Right atrium auricular region (tissue), 2 donors: ENCODE measurements at regions not wholly inside any gene's neighbourhood (a gene's known extent, or its start where the extent isn't known, plus 50 kb on each side); places are given as distances from the start of the nearest gene placed in this dataset.
"Not testable (repeated sequence)": the region's sequence is repeated elsewhere in the genome, so short reads cannot be mapped to it uniquely, and the experiment has no call there.

ENCODE experiments used
- DNase-seq: peaks from one replicate; pipeline ENCODE4 v3.0.0-alpha.2; 2019; ENCODE audit warnings: low spot score
- H3K27ac ChIP-seq, 2 donors: fragments of 200-600 bp; sonication (generic); 1 replicate in 1 of 2; 2 replicates in 1 of 2; pipeline ENCODE4 v1.5.1; 2016 to 2019
- H3K27me3 ChIP-seq, 2 donors: fragments of 200-600 bp; sonication (generic); one replicate each; pipeline versions ENCODE4 v1.5.1 to v1.6.0; 2017 to 2019
- H3K36me3 ChIP-seq: fragments of 200-600 bp; sonication (generic); one replicate; pipeline ENCODE4 v1.5.1; 2016
- H3K4me1 ChIP-seq, 2 donors: fragments of 200-600 bp; sonication (generic); one replicate each; pipeline versions ENCODE4 v1.5.1 to v1.6.0; 2017 to 2019
- H3K4me3 ChIP-seq, 2 donors: fragments of 200-600 bp; sonication (generic); 1 replicate in 1 of 2; 2 replicates in 1 of 2; pipeline ENCODE4 v1.5.1; 2017 to 2019; ENCODE audit warnings: mild to moderate bottlenecking in 1 of 2, moderate library complexity in 1 of 2
- H3K9me3 ChIP-seq, 2 donors: fragments of 200-600 bp; sonication (generic); one replicate each; pipeline ENCODE4 v1.5.1; 2019
- CTCF ChIP-seq, 2 donors: fragments of 200-600 bp; sonication (generic); IDR thresholded peaks; one replicate each; pipeline ENCODE4 v1.5.1; 2019; ENCODE audit warnings: antibody characterized with exemption in 2 of 2

GRCh38 chr2:154507186-154507585 is 191.3 kb upstream of the KCNJ3 start:
- no peaks in the 10 kb centered on the region for H3K4me1 ChIP-seq
- H3K27me3 ChIP-seq: no peaks in the 10 kb centered on the region
- no peak for TF ChIP-seq CTCF (IDR thresholded peaks at IDR 0.05)
- H3K9me3 ChIP-seq: no peaks in the 10 kb centered on the region
- H3K27ac ChIP-seq: no peak overlapping the region
- no peak overlapping the region for H3K4me3 ChIP-seq
- DNase-seq: no peak
- no peaks in the 10 kb centered on the region for H3K36me3 ChIP-seq

GRCh38 chr2:154518872-154519271 is 179.6 kb upstream of the KCNJ3 start:
- no peak overlapping the region for H3K4me3 ChIP-seq
- H3K9me3 ChIP-seq: no peaks in the 10 kb centered on the region
- no peak for TF ChIP-seq CTCF (IDR thresholded peaks at IDR 0.05)
- no peak overlapping the region for H3K27ac ChIP-seq
- no peaks in the 10 kb centered on the region for H3K4me1 ChIP-seq
- H3K36me3 ChIP-seq: no peaks in the 10 kb centered on the region
- DNase-seq: no peak
- no peaks in the 10 kb centered on the region for H3K27me3 ChIP-seq

- not testable (repeated sequence) for H3K4me1 ChIP-seq, H3K27ac ChIP-seq, H3K36me3 ChIP-seq, DNase-seq, H3K27me3 ChIP-seq, H3K9me3 ChIP-seq, H3K4me3 ChIP-seq
These were observed 177.5 kb upstream of the KCNJ3 start for GRCh38 chr2:154520951-154521350.

- TF ChIP-seq CTCF (IDR thresholded peaks at IDR 0.05): no peak
- no peak overlapping the region for H3K27ac ChIP-seq
- peaks cover 0 to 4% of the 10 kb centered on the region in 2 donors for H3K9me3 ChIP-seq
- H3K36me3 ChIP-seq: no peaks in the 10 kb centered on the region
- H3K4me1 ChIP-seq: no peaks in the 10 kb centered on the region
- H3K27me3 ChIP-seq: no peaks in the 10 kb centered on the region
- no peak overlapping the region for H3K4me3 ChIP-seq
- DNase-seq: no peak
These were observed 172.3 kb upstream of the KCNJ3 start for GRCh38 chr2:154526234-154526633.

- H3K4me3 ChIP-seq: no peak overlapping the region
- H3K36me3 ChIP-seq: no peaks in the 10 kb centered on the region
- no peak overlapping the region for H3K27ac ChIP-seq
- H3K27me3 ChIP-seq: no peaks in the 10 kb centered on the region
- TF ChIP-seq CTCF (IDR thresholded peaks at IDR 0.05): no peak
- H3K9me3 ChIP-seq: peaks cover 0 to 4% of the 10 kb centered on the region in 2 donors
- no peak for DNase-seq
- no peaks in the 10 kb centered on the region for H3K4me1 ChIP-seq
These were observed 170.5 kb upstream of the KCNJ3 start for GRCh38 chr2:154527962-154528361.

- Histone ChIP-seq H3K9me3 (peaks cover 0 to 4% of the 10 kb centered on the region in 2 donors), H3K4me3 (no peak overlapping the region), H3K27ac (no peak overlapping the region), H3K4me1 (no peaks in the 10 kb centered on the region), H3K36me3 (no peaks in the 10 kb centered on the region), H3K27me3 (no peaks in the 10 kb centered on the region)
- DNase-seq: no peak
- TF ChIP-seq CTCF (IDR thresholded peaks at IDR 0.05): no peak
These were observed 166.5 kb upstream of the KCNJ3 start for GRCh38 chr2:154532004-154532403.
